ENCODE measurements at regions not wholly inside any gene's neighbourhood (a gene's known extent, or its start where the extent isn't known, plus 50 kb on each side); places are given as distances from the start of the nearest gene placed in this dataset.

DNA sequence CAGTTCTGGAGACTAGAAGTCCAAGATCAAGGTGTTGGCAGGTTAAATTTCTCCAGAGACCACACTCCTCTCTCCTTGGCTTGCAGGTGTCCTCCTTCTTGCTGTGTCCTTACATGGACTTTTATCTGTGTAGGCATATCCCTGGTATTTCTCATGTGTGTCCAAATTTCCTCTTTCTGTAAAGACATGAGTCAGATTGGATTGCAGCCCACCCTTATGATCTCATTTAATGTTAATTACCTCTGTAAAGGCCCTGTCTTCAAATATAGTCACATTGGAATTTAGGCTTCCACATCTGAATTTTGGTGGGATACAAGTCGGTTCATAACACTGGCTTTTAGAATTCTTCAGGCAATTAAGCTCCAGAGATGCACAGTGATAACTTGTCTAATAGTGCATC is 322.2 kb upstream of the GRIA1 start:
- no peak overlapping the region for H3K4me3 ChIP-seq (replicated peaks; ENCODE audit: insufficient read depth, low read length)
- TF ChIP-seq, protein P1, sequence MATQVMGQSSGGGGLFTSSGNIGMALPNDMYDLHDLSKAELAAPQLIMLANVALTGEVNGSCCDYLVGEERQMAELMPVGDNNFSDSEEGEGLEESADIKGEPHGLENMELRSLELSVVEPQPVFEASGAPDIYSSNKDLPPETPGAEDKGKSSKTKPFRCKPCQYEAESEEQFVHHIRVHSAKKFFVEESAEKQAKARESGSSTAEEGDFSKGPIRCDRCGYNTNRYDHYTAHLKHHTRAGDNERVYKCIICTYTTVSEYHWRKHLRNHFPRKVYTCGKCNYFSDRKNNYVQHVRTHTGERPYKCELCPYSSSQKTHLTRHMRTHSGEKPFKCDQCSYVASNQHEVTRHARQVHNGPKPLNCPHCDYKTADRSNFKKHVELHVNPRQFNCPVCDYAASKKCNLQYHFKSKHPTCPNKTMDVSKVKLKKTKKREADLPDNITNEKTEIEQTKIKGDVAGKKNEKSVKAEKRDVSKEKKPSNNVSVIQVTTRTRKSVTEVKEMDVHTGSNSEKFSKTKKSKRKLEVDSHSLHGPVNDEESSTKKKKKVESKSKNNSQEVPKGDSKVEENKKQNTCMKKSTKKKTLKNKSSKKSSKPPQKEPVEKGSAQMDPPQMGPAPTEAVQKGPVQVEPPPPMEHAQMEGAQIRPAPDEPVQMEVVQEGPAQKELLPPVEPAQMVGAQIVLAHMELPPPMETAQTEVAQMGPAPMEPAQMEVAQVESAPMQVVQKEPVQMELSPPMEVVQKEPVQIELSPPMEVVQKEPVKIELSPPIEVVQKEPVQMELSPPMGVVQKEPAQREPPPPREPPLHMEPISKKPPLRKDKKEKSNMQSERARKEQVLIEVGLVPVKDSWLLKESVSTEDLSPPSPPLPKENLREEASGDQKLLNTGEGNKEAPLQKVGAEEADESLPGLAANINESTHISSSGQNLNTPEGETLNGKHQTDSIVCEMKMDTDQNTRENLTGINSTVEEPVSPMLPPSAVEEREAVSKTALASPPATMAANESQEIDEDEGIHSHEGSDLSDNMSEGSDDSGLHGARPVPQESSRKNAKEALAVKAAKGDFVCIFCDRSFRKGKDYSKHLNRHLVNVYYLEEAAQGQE (IDR thresholded peaks at IDR 0.05; ENCODE audit: insufficient replicate concordance, low read depth): no peak
- TF ChIP-seq, protein P2, sequence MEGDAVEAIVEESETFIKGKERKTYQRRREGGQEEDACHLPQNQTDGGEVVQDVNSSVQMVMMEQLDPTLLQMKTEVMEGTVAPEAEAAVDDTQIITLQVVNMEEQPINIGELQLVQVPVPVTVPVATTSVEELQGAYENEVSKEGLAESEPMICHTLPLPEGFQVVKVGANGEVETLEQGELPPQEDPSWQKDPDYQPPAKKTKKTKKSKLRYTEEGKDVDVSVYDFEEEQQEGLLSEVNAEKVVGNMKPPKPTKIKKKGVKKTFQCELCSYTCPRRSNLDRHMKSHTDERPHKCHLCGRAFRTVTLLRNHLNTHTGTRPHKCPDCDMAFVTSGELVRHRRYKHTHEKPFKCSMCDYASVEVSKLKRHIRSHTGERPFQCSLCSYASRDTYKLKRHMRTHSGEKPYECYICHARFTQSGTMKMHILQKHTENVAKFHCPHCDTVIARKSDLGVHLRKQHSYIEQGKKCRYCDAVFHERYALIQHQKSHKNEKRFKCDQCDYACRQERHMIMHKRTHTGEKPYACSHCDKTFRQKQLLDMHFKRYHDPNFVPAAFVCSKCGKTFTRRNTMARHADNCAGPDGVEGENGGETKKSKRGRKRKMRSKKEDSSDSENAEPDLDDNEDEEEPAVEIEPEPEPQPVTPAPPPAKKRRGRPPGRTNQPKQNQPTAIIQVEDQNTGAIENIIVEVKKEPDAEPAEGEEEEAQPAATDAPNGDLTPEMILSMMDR (IDR thresholded peaks at IDR 0.05; ENCODE audit: insufficient read depth, low read length): no peak
- no peak for TF ChIP-seq POLR2AphosphoS5 (IDR thresholded peaks at IDR 0.05; ENCODE audit: low read depth)
- no peak for TF ChIP-seq SPI1 (IDR thresholded peaks at IDR 0.05; ENCODE audit: borderline replicate concordance, low read depth)
- no peak for TF ChIP-seq GABPA (IDR thresholded peaks at IDR 0.05; ENCODE audit: low read depth)
- no peak for DNase-seq (ENCODE audit: low read depth in 1 of 2, low spot score in 1 of 2)
- no peaks in the 10 kb centered on the region for H3K27me3 ChIP-seq (ENCODE audit: insufficient read depth, poor library complexity, severe bottlenecking)
- no peak overlapping the region for H3K27ac ChIP-seq (replicated peaks)

DNA sequence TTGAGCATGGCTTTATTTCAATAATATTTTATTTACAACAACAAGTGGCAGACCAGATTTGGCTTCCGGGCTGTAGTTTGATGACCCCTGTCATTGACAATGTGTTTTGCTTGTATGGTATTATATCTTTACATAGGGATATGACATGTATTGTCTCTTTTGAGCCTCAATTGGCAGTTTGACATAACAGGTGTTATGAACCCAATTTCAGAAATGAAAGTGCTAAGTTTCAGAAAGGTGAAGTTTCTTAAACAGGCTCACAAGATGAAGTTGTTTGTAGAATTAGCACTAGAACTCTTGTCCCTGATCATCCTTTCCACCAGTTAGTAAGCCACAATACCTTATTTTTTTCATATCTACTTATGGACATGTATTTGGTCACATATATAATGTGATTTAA is 303.0 kb upstream of the GRIA1 start:
- TF ChIP-seq, protein P1 (IDR thresholded peaks at IDR 0.05; ENCODE audit: insufficient replicate concordance, low read depth): no peak
- no peak for TF ChIP-seq GABPA (IDR thresholded peaks at IDR 0.05; ENCODE audit: low read depth)
- no peak for TF ChIP-seq POLR2AphosphoS5 (IDR thresholded peaks at IDR 0.05; ENCODE audit: low read depth)
- TF ChIP-seq, protein P2 (IDR thresholded peaks at IDR 0.05; ENCODE audit: insufficient read depth, low read length): no peak
- no peak for TF ChIP-seq SPI1 (IDR thresholded peaks at IDR 0.05; ENCODE audit: borderline replicate concordance, low read depth)
- no peak overlapping the region for H3K4me3 ChIP-seq (replicated peaks; ENCODE audit: insufficient read depth, low read length)
- no peak overlapping the region for H3K27ac ChIP-seq (replicated peaks)
- DNase-seq (ENCODE audit: low read depth in 1 of 2, low spot score in 1 of 2): no peak
- H3K27me3 ChIP-seq (ENCODE audit: insufficient read depth, poor library complexity, severe bottlenecking): no peaks in the 10 kb centered on the region

DNA sequence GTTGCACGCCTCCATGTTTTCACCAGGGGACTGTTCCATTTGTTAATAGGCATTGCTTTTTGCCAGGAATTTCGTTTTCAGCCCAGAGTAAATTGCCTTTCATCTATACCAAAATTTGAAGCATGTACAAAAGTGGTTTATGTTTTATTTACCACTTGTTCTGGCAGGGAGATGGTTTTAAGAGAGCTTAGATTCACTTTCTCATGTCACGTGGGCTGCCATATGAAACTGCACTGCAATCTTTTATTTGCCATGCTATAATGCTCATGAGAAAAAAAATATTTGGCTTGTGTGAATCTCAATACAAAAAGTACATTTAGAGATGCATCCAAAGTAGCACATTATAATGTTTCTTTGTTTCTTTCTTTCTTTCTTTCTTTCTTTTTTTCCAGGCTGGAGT is 284.1 kb upstream of the GRIA1 start:
- no peak for DNase-seq (ENCODE audit: low read depth in 1 of 2, low spot score in 1 of 2)
- H3K4me3 ChIP-seq (replicated peaks; ENCODE audit: insufficient read depth, low read length): no peak overlapping the region
- TF ChIP-seq GABPA (IDR thresholded peaks at IDR 0.05; ENCODE audit: low read depth) (no peak), SPI1 (IDR thresholded peaks at IDR 0.05; ENCODE audit: borderline replicate concordance, low read depth) (no peak), POLR2AphosphoS5 (IDR thresholded peaks at IDR 0.05; ENCODE audit: low read depth) (no peak)
- TF ChIP-seq, protein P1 (IDR thresholded peaks at IDR 0.05; ENCODE audit: insufficient replicate concordance, low read depth): no peak
- TF ChIP-seq, protein P2 (IDR thresholded peaks at IDR 0.05; ENCODE audit: insufficient read depth, low read length): no peak
- H3K27ac ChIP-seq (replicated peaks): no peak overlapping the region
- H3K27me3 ChIP-seq (ENCODE audit: insufficient read depth, poor library complexity, severe bottlenecking): no peaks in the 10 kb centered on the region
